ENCODE measurements at regions not wholly inside any gene's neighbourhood (a gene's known extent, or its start where the extent isn't known, plus 50 kb on each side); places are given as distances from the start of the nearest gene placed in this dataset.
"Not testable (repeated sequence)": the region's sequence is repeated elsewhere in the genome, so short reads cannot be mapped to it uniquely, and the experiment has no call there.

DNA sequence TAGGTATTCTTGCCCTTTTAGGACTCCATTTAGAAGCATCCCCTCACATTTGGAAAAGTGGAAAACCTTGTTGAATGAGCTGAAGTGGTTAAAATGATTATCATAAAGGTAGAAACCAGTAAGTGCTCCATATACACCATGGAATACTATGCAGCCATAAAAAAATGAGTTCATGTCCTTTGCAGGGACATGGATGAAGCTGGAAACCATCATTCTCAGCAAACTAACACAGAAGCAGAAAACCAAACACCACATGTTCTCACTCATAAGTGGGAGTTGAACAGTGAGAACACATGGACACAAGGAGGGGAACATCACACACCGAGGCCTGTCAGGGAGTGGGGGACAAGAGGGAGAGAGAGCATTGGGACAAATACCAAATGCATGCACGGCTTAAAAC lies 103.8 kb upstream of the GRK3 start:
- not testable (repeated sequence) for TF ChIP-seq ZBTB33 (IDR thresholded peaks at IDR 0.05); YY1 (IDR thresholded peaks at IDR 0.05); EGR1 (IDR thresholded peaks at IDR 0.05; ENCODE audit: low read depth in 2 of 2); TAF1 (conservative IDR thresholded peaks at IDR 0.05); HNF4A (conservative IDR thresholded peaks at IDR 0.05); FOXA1 (IDR thresholded peaks at IDR 0.05); GABPA (IDR thresholded peaks at IDR 0.05 in 1 of 2, conservative IDR thresholded peaks at IDR 0.05 in 1 of 2); RAD21 (IDR thresholded peaks at IDR 0.05); HNF4G (IDR thresholded peaks at IDR 0.05); JUND (IDR thresholded peaks at IDR 0.05)
- TF ChIP-seq, protein P1, sequence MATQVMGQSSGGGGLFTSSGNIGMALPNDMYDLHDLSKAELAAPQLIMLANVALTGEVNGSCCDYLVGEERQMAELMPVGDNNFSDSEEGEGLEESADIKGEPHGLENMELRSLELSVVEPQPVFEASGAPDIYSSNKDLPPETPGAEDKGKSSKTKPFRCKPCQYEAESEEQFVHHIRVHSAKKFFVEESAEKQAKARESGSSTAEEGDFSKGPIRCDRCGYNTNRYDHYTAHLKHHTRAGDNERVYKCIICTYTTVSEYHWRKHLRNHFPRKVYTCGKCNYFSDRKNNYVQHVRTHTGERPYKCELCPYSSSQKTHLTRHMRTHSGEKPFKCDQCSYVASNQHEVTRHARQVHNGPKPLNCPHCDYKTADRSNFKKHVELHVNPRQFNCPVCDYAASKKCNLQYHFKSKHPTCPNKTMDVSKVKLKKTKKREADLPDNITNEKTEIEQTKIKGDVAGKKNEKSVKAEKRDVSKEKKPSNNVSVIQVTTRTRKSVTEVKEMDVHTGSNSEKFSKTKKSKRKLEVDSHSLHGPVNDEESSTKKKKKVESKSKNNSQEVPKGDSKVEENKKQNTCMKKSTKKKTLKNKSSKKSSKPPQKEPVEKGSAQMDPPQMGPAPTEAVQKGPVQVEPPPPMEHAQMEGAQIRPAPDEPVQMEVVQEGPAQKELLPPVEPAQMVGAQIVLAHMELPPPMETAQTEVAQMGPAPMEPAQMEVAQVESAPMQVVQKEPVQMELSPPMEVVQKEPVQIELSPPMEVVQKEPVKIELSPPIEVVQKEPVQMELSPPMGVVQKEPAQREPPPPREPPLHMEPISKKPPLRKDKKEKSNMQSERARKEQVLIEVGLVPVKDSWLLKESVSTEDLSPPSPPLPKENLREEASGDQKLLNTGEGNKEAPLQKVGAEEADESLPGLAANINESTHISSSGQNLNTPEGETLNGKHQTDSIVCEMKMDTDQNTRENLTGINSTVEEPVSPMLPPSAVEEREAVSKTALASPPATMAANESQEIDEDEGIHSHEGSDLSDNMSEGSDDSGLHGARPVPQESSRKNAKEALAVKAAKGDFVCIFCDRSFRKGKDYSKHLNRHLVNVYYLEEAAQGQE (IDR thresholded peaks at IDR 0.05) = not testable (repeated sequence)
- TF ChIP-seq, protein P2, sequence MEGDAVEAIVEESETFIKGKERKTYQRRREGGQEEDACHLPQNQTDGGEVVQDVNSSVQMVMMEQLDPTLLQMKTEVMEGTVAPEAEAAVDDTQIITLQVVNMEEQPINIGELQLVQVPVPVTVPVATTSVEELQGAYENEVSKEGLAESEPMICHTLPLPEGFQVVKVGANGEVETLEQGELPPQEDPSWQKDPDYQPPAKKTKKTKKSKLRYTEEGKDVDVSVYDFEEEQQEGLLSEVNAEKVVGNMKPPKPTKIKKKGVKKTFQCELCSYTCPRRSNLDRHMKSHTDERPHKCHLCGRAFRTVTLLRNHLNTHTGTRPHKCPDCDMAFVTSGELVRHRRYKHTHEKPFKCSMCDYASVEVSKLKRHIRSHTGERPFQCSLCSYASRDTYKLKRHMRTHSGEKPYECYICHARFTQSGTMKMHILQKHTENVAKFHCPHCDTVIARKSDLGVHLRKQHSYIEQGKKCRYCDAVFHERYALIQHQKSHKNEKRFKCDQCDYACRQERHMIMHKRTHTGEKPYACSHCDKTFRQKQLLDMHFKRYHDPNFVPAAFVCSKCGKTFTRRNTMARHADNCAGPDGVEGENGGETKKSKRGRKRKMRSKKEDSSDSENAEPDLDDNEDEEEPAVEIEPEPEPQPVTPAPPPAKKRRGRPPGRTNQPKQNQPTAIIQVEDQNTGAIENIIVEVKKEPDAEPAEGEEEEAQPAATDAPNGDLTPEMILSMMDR (IDR thresholded peaks at IDR 0.05; ENCODE audit: low read depth, low read length, missing input control) = not testable (repeated sequence)
- TF ChIP-seq, protein P3, sequence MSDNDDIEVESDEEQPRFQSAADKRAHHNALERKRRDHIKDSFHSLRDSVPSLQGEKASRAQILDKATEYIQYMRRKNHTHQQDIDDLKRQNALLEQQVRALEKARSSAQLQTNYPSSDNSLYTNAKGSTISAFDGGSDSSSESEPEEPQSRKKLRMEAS (IDR thresholded peaks at IDR 0.05) = not testable (repeated sequence)
